HepG2 (cell line): ENCODE measurements at regions not wholly inside any gene's neighbourhood (a gene's known extent, or its start where the extent isn't known, plus 50 kb on each side); places are given as distances from the start of the nearest gene placed in this dataset.
"Not testable (repeated sequence)": the region's sequence is repeated elsewhere in the genome, so short reads cannot be mapped to it uniquely, and the experiment has no call there.

Experiments used
- MEF2D ChIP-seq: sonication (generic); formaldehyde crosslinking; IDR thresholded peaks from 2 replicates; pipeline ENCODE4 v1.5.1; 2020; ENCODE audit warnings: mild to moderate bottlenecking, missing genetic modification reagents
- PAX8 ChIP-seq: sonication (generic); formaldehyde crosslinking; IDR thresholded peaks from 2 replicates; pipeline ENCODE4 v1.8.0; 2022; ENCODE audit warnings: mild to moderate bottlenecking, missing genetic modification reagents, borderline replicate concordance
- POLR2AphosphoS5 ChIP-seq: IDR thresholded peaks from 2 replicates; pipeline ENCODE4 v1.6.1; 2012; ENCODE audit warnings: low read depth, low read length
- RAD21 ChIP-seq: fragments of 450-650 bp; formaldehyde crosslinking; IDR thresholded peaks from 2 replicates; pipeline ENCODE4 v1.5.0; 2020; ENCODE audit warnings: mild to moderate bottlenecking
- SIN3A ChIP-seq: IDR thresholded peaks from 2 replicates; pipeline ENCODE4 v1.6.1; 2011; ENCODE audit warnings: low read depth, mild to moderate bottlenecking, control low read depth, low read length, borderline replicate concordance
- U2AF1 ChIP-seq: fragments of 200-400 bp; formaldehyde crosslinking; optimal IDR thresholded peaks from 2 replicates; pipeline ENCODE3; 2017; ENCODE audit warnings: mild to moderate bottlenecking, low read depth, low read length
- ZNF225 ChIP-seq: sonication (generic); formaldehyde crosslinking; IDR thresholded peaks from 2 replicates; pipeline ENCODE4 v1.4.0; 2020; ENCODE audit warnings: mild to moderate bottlenecking, missing genetic modification reagents
- TF ChIP-seq, protein P1 (sequence below): IDR thresholded peaks from 2 replicates; pipeline ENCODE4 v1.6.1; 2012; ENCODE audit warnings: inconsistent platforms

DNA sequence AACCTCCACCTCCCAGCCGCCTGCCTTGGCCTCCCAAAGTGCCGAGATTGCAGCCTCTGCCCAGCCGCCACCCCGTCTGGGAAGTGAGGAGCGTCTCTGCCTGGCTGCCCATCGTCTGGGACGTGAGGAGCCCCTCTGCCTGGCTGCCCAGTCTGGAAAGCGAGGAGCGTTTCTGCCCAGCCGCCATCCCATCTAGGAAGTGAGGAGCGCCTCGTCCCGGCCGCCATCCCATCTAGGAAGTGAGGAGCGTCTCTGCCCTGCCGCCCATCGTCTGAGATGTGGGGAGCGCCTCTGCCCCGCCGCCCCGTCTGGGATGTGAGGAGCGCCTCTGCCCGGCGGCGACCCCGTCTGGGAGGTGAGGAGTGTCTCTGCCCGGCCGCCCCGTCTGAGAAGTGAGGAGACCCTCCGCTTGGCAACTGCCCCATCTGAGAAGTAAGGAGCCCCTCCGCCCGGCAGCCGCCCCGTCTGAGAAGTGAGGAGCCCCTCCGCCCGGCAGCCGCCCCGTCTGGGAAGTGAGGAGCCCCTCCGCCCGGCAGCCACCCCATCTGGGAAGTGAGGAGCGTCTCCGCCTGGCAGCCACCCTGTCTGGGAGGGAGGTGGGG, 175.8 kb upstream of the CRIM1 start:
- not testable (repeated sequence) for TF ChIP-seq MEF2D; RAD21 (CRISPR knock-in tag); SIN3A; POLR2AphosphoS5; U2AF1; ZNF225 (CRISPR knock-in tag); PAX8 (CRISPR knock-in tag)
- TF ChIP-seq, protein P1, sequence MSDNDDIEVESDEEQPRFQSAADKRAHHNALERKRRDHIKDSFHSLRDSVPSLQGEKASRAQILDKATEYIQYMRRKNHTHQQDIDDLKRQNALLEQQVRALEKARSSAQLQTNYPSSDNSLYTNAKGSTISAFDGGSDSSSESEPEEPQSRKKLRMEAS, result not testable (repeated sequence)
